ENCODE measurements at regions not wholly inside any gene's neighbourhood (a gene's known extent, or its start where the extent isn't known, plus 50 kb on each side); places are given as distances from the start of the nearest gene placed in this dataset.
"Not testable (repeated sequence)": the region's sequence is repeated elsewhere in the genome, so short reads cannot be mapped to it uniquely, and the experiment has no call there.

DNA sequence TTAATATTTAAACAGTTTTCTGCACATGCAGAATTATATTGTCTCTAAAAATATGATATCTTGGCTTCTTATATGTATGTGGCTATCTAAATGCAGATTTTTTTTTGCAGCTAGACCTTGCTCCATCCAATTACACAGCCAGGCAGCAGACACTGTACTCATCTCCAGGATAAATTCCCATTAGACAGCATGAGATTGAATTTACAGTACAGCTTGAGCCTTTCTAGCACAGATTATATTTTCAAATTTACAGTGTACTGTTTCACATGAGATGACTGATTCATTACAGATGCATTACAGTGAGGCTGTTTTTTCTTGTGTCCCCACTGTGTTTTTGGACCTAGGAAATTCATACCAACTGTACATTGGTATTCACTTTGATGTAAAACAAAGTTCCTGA lies 134.9 kb downstream of the OTOL1 start:
- Mint-ChIP-seq H3K36me3 (no peaks in the 10 kb centered on the region), H3K27ac (no peak overlapping the region), H3K4me1 (no peaks in the 10 kb centered on the region), H3K4me3 (no peak overlapping the region), H3K9me3 (peaks cover 4% of the 10 kb centered on the region), H3K27me3 (ENCODE audit: low read depth) (no peaks in the 10 kb centered on the region)
- TF ChIP-seq, protein P1, sequence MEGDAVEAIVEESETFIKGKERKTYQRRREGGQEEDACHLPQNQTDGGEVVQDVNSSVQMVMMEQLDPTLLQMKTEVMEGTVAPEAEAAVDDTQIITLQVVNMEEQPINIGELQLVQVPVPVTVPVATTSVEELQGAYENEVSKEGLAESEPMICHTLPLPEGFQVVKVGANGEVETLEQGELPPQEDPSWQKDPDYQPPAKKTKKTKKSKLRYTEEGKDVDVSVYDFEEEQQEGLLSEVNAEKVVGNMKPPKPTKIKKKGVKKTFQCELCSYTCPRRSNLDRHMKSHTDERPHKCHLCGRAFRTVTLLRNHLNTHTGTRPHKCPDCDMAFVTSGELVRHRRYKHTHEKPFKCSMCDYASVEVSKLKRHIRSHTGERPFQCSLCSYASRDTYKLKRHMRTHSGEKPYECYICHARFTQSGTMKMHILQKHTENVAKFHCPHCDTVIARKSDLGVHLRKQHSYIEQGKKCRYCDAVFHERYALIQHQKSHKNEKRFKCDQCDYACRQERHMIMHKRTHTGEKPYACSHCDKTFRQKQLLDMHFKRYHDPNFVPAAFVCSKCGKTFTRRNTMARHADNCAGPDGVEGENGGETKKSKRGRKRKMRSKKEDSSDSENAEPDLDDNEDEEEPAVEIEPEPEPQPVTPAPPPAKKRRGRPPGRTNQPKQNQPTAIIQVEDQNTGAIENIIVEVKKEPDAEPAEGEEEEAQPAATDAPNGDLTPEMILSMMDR (IDR thresholded peaks at IDR 0.05; ENCODE audit: unreplicated experiment): no peak
- DNase-seq (ENCODE audit: low spot score in 2 of 2, unreplicated experiment in 2 of 2): no peak

DNA sequence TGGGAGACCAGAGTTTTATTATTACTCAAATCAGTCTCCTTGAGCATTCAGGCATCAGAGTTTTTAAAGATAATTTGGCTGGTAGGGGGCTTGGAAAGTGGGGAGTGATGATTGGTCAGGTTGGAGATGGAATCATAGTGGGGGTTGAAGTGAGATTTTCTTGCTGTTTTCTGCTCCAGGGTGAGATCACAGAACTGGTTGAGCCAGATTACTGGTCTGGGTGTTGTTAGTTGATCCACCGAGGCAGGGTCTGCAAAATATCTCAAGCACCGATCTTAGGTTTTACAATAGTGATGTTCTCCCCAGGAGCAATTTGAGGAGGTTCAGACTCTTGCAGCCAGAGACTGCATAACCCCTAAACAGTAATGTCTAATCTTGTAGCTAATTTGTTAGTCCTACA lies 141.0 kb downstream of the OTOL1 start:
- H3K27me3 Mint-ChIP-seq (ENCODE audit: low read depth): no peaks in the 10 kb centered on the region
- DNase-seq (ENCODE audit: low spot score in 2 of 2, unreplicated experiment in 2 of 2): no peak
- peaks cover 24% of the 10 kb centered on the region for H3K4me1 Mint-ChIP-seq
- no peaks in the 10 kb centered on the region for H3K9me3 Mint-ChIP-seq
- no peak overlapping the region for H3K27ac Mint-ChIP-seq
- no peak overlapping the region for H3K4me3 Mint-ChIP-seq
- TF ChIP-seq, protein P1 (IDR thresholded peaks at IDR 0.05; ENCODE audit: unreplicated experiment): no peak
- H3K36me3 Mint-ChIP-seq: no peaks in the 10 kb centered on the region

DNA sequence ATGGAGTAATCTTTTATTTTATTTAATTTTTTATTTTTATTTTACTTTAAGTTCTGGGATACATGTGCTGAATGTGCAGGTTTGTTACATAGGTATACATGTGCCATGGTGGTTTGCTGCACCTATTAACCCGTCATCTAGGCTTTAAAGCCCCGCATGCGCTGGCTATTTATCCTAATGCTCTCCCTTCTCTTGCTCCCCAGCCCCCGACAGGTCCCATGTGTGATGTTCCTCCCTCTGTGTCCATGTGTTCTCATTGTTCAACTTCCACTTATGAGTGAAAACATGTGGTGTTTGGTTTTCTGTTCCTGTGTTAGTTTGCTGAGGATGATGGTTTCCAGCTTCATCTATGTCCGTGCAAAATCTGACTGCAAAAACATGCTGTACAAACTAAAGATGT lies 142.5 kb downstream of the OTOL1 start:
- peaks cover 24% of the 10 kb centered on the region for H3K4me1 Mint-ChIP-seq
- H3K9me3 Mint-ChIP-seq; H3K36me3 Mint-ChIP-seq; DNase-seq (ENCODE audit: low spot score in 2 of 2, unreplicated experiment in 2 of 2); H3K27me3 Mint-ChIP-seq (ENCODE audit: low read depth); H3K4me3 Mint-ChIP-seq: not testable (repeated sequence)
- H3K27ac Mint-ChIP-seq: peak overlapping the region; percentile 25

DNA sequence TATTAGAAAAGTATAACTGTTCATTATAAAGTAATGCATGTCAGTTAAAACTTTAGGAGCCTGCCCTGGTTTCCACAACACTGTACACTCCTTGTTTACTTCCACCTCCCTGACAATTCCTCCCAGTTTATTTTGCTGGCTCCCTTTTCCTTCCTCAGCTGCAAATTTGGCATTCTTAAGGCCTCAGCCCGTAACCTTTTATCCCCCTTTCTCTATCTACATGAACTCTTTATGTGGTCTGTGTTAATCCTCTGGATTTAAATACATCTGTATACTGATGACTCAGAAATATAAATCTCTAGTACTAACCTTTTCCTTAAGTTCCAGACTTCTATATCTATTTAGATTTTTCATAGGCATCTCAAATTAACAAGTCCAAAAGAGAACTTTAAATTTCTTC lies 143.6 kb downstream of the OTOL1 start:
- H3K27ac Mint-ChIP-seq: peak overlapping the region; percentile 37
- H3K4me3 Mint-ChIP-seq: no peak overlapping the region
- no peaks in the 10 kb centered on the region for H3K9me3 Mint-ChIP-seq
- DNase-seq (ENCODE audit: low spot score in 2 of 2, unreplicated experiment in 2 of 2): no peak
- no peaks in the 10 kb centered on the region for H3K36me3 Mint-ChIP-seq
- H3K4me1 Mint-ChIP-seq: peaks cover 24% of the 10 kb centered on the region
- no peaks in the 10 kb centered on the region for H3K27me3 Mint-ChIP-seq (ENCODE audit: low read depth)
- TF ChIP-seq, protein P1 (IDR thresholded peaks at IDR 0.05; ENCODE audit: unreplicated experiment): no peak

DNA sequence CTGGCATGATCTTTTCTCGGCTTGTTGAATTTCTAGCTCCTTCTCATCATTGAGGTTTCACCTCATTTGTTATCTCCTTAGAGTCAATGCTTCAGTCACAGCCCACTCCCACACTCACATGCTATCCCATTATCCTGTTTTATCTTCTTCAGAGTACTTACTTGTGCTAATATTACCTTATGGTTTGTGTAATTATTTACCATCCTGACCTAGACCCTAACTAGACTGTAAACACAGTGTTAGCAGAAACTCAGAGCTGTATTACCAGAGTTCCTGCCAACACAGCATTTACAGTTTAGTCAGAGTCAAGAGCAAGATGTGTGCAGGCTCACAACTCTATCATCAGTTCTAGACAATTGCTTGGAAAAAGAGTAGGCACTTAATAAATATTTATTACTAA lies 144.7 kb downstream of the OTOL1 start:
- Mint-ChIP-seq H3K4me3 (no peak overlapping the region), H3K9me3 (peaks cover 3% of the 10 kb centered on the region), H3K27me3 (ENCODE audit: low read depth) (no peaks in the 10 kb centered on the region), H3K36me3 (no peaks in the 10 kb centered on the region), H3K27ac (no peak overlapping the region), H3K4me1 (peaks cover 24% of the 10 kb centered on the region)
- DNase-seq (ENCODE audit: low spot score in 2 of 2, unreplicated experiment in 2 of 2): no peak
- TF ChIP-seq, protein P1 (IDR thresholded peaks at IDR 0.05; ENCODE audit: unreplicated experiment): no peak

DNA sequence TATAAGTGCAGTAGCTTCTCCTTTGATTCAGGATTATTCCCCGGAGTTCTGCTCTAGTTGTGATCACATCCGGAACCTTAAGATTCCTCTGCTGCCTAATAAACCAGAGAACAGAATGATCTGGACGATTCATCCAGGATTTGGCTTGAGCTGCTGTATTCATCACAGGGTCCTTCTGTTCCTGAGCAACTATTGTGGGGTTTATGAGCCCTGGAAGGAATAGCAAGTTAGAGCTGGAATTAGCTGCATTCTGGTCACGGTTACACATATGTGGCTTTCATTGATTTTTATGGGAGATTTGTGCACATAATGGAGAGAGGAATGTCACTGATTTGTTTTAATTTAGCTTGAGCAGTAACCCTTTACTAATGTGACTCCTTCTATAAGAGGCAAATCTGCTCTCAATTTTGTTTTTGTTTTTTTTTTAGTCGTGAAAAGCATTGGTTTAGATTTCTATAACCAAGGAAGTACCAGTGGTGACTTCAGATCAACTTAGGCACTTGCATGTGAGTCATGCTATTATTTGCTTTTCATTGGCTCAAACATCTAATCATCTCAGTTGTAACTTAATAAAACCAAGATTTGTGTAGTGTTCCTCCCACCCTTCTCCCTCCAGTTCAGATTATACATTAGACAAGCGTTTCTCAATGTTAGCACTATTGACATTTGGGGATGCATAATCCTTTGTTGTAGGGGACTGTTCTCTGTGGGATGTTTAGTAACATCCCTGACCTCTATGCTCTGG lies 148.5 kb downstream of the OTOL1 start:
- H3K27ac Mint-ChIP-seq: no peak overlapping the region
- TF ChIP-seq, protein P1 (IDR thresholded peaks at IDR 0.05; ENCODE audit: unreplicated experiment): no peak
- H3K4me1 Mint-ChIP-seq: peaks cover 8% of the 10 kb centered on the region
- no peak overlapping the region for H3K4me3 Mint-ChIP-seq
- H3K36me3 Mint-ChIP-seq: no peaks in the 10 kb centered on the region
- peaks cover 3% of the 10 kb centered on the region for H3K9me3 Mint-ChIP-seq
- DNase-seq (ENCODE audit: low spot score in 2 of 2, unreplicated experiment in 2 of 2): no peak
- H3K27me3 Mint-ChIP-seq (ENCODE audit: low read depth): no peaks in the 10 kb centered on the region

Data from mesothelial cell of epicardium (in vitro differentiated cells).